Hepatocyte (in vitro differentiated cells): ENCODE measurements at regions not wholly inside any gene's neighbourhood (a gene's known extent, or its start where the extent isn't known, plus 50 kb on each side); places are given as distances from the start of the nearest gene placed in this dataset.

Experiments used
- DNase-seq: peaks from one replicate; pipeline ENCODE4 v3.0.0-alpha.2; 2016; ENCODE audit warnings: low spot score
- H2AFZ ChIP-seq: fragments of 200-600 bp; sonication (generic); 2 replicates; pipeline ENCODE4 v1.6.0; 2016; ENCODE audit warnings: antibody characterized with exemption, mild to moderate bottlenecking
- H3K27ac ChIP-seq: fragments of 200-600 bp; sonication (generic); 2 replicates; pipeline ENCODE4 v1.5.1; 2016; ENCODE audit warnings: mild to moderate bottlenecking
- H3K27me3 ChIP-seq: fragments of 200-600 bp; sonication (generic); 2 replicates; pipeline ENCODE4 v1.6.1; 2016
- H3K36me3 ChIP-seq: fragments of 200-600 bp; sonication (generic); replicated peaks from 2 replicates; pipeline ENCODE4 v1.5.1; 2016; ENCODE audit warnings: low read depth; ENCODE audit not compliant: insufficient read depth
- H3K4me1 ChIP-seq: fragments of 200-600 bp; sonication (generic); 2 replicates; pipeline ENCODE4 v1.5.1; 2016; ENCODE audit warnings: mild to moderate bottlenecking, moderate library complexity; ENCODE audit not compliant: insufficient read depth
- H3K4me2 ChIP-seq: fragments of 200-600 bp; sonication (generic); 2 replicates; pipeline ENCODE4 v1.6.0; 2016
- H3K4me3 ChIP-seq: fragments of 200-600 bp; sonication (generic); 2 replicates; pipeline ENCODE4 v1.5.1; 2016; ENCODE audit warnings: mild to moderate bottlenecking
- H3K79me2 ChIP-seq: fragments of 200-600 bp; sonication (generic); 2 replicates; pipeline ENCODE4 v1.6.0; 2017; ENCODE audit warnings: mild to moderate bottlenecking
- H3K9me2 ChIP-seq: fragments of 200-600 bp; sonication (generic); replicated peaks from 2 replicates; pipeline ENCODE4 v1.6.0; 2017; ENCODE audit warnings: mild to moderate bottlenecking; ENCODE audit not compliant: insufficient read depth
- H3K9me3 ChIP-seq: fragments of 200-600 bp; sonication (generic); 2 replicates; pipeline ENCODE4 v1.5.1; 2016; ENCODE audit warnings: low read depth, mild to moderate bottlenecking
- H4K20me1 ChIP-seq: fragments of 200-600 bp; sonication (generic); 2 replicates; pipeline ENCODE4 v1.6.0; 2016; ENCODE audit warnings: mild to moderate bottlenecking; ENCODE audit not compliant: insufficient read depth, poor library complexity, severe bottlenecking
- CTCF ChIP-seq: fragments of 200-600 bp; sonication (generic); IDR thresholded peaks from 2 replicates; pipeline ENCODE4 v1.5.1; 2016; ENCODE audit warnings: antibody characterized with exemption, mild to moderate bottlenecking; ENCODE audit not compliant: poor library complexity
- EZH2 ChIP-seq: fragments of 200-600 bp; sonication (generic); IDR thresholded peaks from 2 replicates; pipeline ENCODE4 v1.6.1; 2016; ENCODE audit warnings: antibody characterized with exemption, mild to moderate bottlenecking, borderline replicate concordance
- EZH2phosphoT487 ChIP-seq: fragments of 200-600 bp; sonication (generic); IDR thresholded peaks from one replicate; pipeline ENCODE4 v1.6.1; 2018; ENCODE audit warnings: antibody characterized with exemption, mild to moderate bottlenecking, low read depth, moderate library complexity; ENCODE audit not compliant: unreplicated experiment, severe bottlenecking
- WGBS: methylation state at CpG from one replicate; pipeline ENCODE4 v1.1.6; 2016; ENCODE audit warnings: low lambda C conversion rate; ENCODE audit errors: missing lambda C conversion rate; 5-methylcytosine and 5-hydroxymethylcytosine counted together

DNA sequence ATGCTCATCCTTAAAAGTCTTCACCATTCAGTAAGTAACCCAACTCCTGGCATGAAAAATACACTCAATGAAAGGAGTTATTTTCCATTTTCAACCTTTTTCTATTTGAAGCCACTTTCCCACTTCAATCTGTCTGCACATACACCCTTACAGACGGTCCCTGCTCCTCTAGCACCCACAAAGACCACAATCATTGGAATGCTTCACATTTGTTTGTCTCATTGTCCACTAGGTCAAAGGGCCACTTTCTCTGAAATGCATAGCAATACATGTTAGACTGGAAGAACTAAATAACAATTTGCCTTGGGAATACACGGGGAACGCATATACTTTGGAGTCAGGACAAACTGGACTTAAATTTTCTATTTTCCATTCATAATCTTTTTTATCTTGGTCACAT, 487.1 kb upstream of the C1orf87 start:
- H3K4me2 ChIP-seq, result no peak overlapping the region
- no peak for DNase-seq
- H2AFZ ChIP-seq, result no peak overlapping the region
- H3K27ac ChIP-seq, result no peak overlapping the region
- no peaks in the 10 kb centered on the region for H3K36me3 ChIP-seq
- H3K27me3 ChIP-seq, result no peaks in the 10 kb centered on the region
- H3K4me3 ChIP-seq, result no peak overlapping the region
- no peaks in the 10 kb centered on the region for H3K9me3 ChIP-seq
- TF ChIP-seq EZH2phosphoT487 (no peak), EZH2 (no peak), CTCF (no peak)
- no peaks in the 10 kb centered on the region for H3K79me2 ChIP-seq
- no peaks in the 10 kb centered on the region for H3K9me2 ChIP-seq
- WGBS, result 94% methylated on average over 3 of the region's 3 CpGs
- H4K20me1 ChIP-seq, result no peaks in the 10 kb centered on the region
- H3K4me1 ChIP-seq, result no peaks in the 10 kb centered on the region

DNA sequence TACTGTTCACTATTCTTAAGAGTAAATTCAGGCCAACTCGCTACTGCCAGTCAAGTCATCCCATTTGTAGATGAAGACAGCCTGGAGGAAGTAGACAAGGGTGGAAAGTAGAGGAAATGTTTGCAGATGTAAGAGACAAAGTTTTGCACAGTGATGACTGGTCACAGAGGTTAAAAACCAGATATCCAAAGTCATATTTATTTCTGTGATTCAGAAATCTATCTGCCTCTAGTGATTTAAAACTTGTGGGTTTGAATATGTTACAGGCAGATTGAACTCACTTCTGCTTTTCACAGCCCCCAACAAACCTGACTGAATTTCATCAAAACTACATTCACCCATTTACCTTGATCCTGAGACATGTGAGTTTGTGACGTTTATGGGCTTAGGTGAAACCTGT, 484.7 kb upstream of the C1orf87 start:
- Histone ChIP-seq H3K27me3 (no peaks in the 10 kb centered on the region), H3K9me3 (no peaks in the 10 kb centered on the region), H3K36me3 (no peaks in the 10 kb centered on the region), H3K4me1 (no peaks in the 10 kb centered on the region), H2AFZ (no peak overlapping the region), H3K79me2 (no peaks in the 10 kb centered on the region), H3K4me2 (no peak overlapping the region), H3K27ac (no peak overlapping the region), H3K4me3 (no peak overlapping the region), H3K9me2 (no peaks in the 10 kb centered on the region), H4K20me1 (no peaks in the 10 kb centered on the region)
- 71% methylated on average over 2 of the region's 2 CpGs for WGBS
- TF ChIP-seq EZH2 (no peak), CTCF (no peak), EZH2phosphoT487 (no peak)
- DNase-seq, result no peak

- Histone ChIP-seq H2AFZ (no peak overlapping the region), H3K27ac (no peak overlapping the region), H3K36me3 (no peaks in the 10 kb centered on the region), H3K79me2 (no peaks in the 10 kb centered on the region), H3K9me2 (no peaks in the 10 kb centered on the region), H4K20me1 (no peaks in the 10 kb centered on the region), H3K4me1 (no peaks in the 10 kb centered on the region), H3K4me2 (no peak overlapping the region), H3K4me3 (no peak overlapping the region), H3K9me3 (no peaks in the 10 kb centered on the region), H3K27me3 (no peaks in the 10 kb centered on the region)
- WGBS, result 94% methylated on average over 2 of the region's 2 CpGs
- no peak for TF ChIP-seq EZH2phosphoT487
- no peak for TF ChIP-seq EZH2
- TF ChIP-seq CTCF, result no peak
- DNase-seq, result no peak
Measured at GRCh38 chr1:60553730-60554129, 480.2 kb upstream of the C1orf87 start.

DNA sequence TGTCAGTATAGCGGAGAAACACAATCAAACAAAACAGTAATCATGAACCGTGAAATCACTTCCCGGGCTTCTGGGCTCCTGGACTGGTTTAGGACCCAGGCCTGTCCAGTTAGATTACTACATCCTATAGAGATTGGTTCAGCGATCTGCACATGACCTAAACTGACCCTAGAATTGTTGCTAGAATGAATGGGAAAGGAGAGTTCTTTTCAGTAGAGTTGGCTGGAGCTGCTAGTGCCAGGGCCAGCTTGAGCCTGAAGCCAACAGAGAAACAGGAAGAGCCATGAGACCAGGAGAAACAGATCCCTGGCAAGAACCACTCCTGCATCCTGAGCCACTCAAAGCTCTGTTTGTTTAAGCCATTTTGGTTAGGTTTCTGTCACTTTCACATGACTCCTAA, 474.3 kb upstream of the C1orf87 start:
- Histone ChIP-seq H3K4me2 (no peak overlapping the region), H3K9me3 (no peaks in the 10 kb centered on the region), H3K4me1 (no peaks in the 10 kb centered on the region), H3K36me3 (no peaks in the 10 kb centered on the region), H3K9me2 (no peaks in the 10 kb centered on the region), H2AFZ (no peak overlapping the region), H3K79me2 (no peaks in the 10 kb centered on the region), H4K20me1 (no peaks in the 10 kb centered on the region), H3K4me3 (no peak overlapping the region), H3K27me3 (no peaks in the 10 kb centered on the region), H3K27ac (no peak overlapping the region)
- TF ChIP-seq EZH2, result no peak
- TF ChIP-seq EZH2phosphoT487, result no peak
- TF ChIP-seq CTCF, result no peak
- DNase-seq, result no peak
- 92% methylated on average over 4 of the region's 4 CpGs for WGBS
